Liver (tissue), 8 donors: ENCODE measurements at regions not wholly inside any gene's neighbourhood (a gene's known extent, or its start where the extent isn't known, plus 50 kb on each side); places are given as distances from the start of the nearest gene placed in this dataset.

Experiments used
- DNase-seq: peaks from one replicate; pipeline ENCODE4 v3.0.0-alpha.2; 2017; ENCODE audit warnings: low spot score
- H3K27ac ChIP-seq, 2 donors: one replicate each; pipeline ENCODE4 v1.7.0; 2013; ENCODE audit warnings: inconsistent platforms in 2 of 2, low read length in 2 of 2, control low read depth in 1 of 2, low read depth in 1 of 2, mild to moderate bottlenecking in 1 of 2
- H3K27me3 ChIP-seq, 4 donors: one replicate each; pipeline versions ENCODE4 v1.6.1 to v1.7.0; 2013; ENCODE audit warnings: low read length in 3 of 4, inconsistent platforms in 1 of 4, mild to moderate bottlenecking in 1 of 4, moderate library complexity in 1 of 4; ENCODE audit not compliant: control insufficient read depth in 4 of 4, insufficient read depth in 4 of 4
- H3K36me3 ChIP-seq, 4 donors: one replicate each; pipeline versions ENCODE4 v1.6.1 to v1.7.0; 2013; ENCODE audit warnings: low read length in 3 of 4, mild to moderate bottlenecking in 3 of 4, low read depth in 1 of 4, moderate library complexity in 1 of 4; ENCODE audit not compliant: control insufficient read depth in 4 of 4, insufficient read depth in 3 of 4
- H3K4me1 ChIP-seq, 4 donors: one replicate each; pipeline versions ENCODE4 v1.6.1 to v1.7.0; 2013; ENCODE audit warnings: low read length in 3 of 4, mild to moderate bottlenecking in 3 of 4, moderate library complexity in 1 of 4; ENCODE audit not compliant: control insufficient read depth in 4 of 4, insufficient read depth in 4 of 4
- H3K4me3 ChIP-seq, 3 donors: one replicate each; pipeline versions ENCODE4 v1.6.1 to v1.7.0; 2013; ENCODE audit warnings: low read length in 3 of 3, control low read depth in 1 of 3, low read depth in 1 of 3, mild to moderate bottlenecking in 1 of 3
- H3K9ac ChIP-seq, 2 donors: one replicate each; pipeline ENCODE4 v1.7.0; 2013; ENCODE audit warnings: low read length in 2 of 2, mild to moderate bottlenecking in 2 of 2, moderate library complexity in 2 of 2, control low read depth in 1 of 2, low read depth in 1 of 2
- H3K9me3 ChIP-seq, 4 donors: one replicate each; pipeline versions ENCODE4 v1.6.1 to v1.7.0; 2013; ENCODE audit warnings: low read length in 3 of 4; ENCODE audit not compliant: control insufficient read depth in 4 of 4
- ATF3 ChIP-seq: IDR thresholded peaks from 2 replicates; pipeline ENCODE4 v1.6.1; 2016; ENCODE audit warnings: antibody characterized with exemption
- EGR1 ChIP-seq, 2 donors: IDR thresholded peaks; 2 replicates each; pipeline ENCODE4 v1.6.1; 2016 to 2018; ENCODE audit warnings: antibody characterized with exemption in 2 of 2, low read depth in 2 of 2
- FOXA1 ChIP-seq: IDR thresholded peaks from 2 replicates; pipeline ENCODE4 v1.6.1; 2016; ENCODE audit warnings: antibody characterized with exemption
- FOXA2 ChIP-seq: IDR thresholded peaks from 2 replicates; pipeline ENCODE4 v1.6.1; 2016; ENCODE audit warnings: antibody characterized with exemption
- GABPA ChIP-seq, 2 donors: IDR thresholded peaks in 1 of 2; conservative IDR thresholded peaks in 1 of 2; 2 replicates each; pipeline ENCODE4 v1.6.1; 2016; ENCODE audit warnings: antibody characterized with exemption in 2 of 2, mild to moderate bottlenecking in 1 of 2, moderate library complexity in 1 of 2
- HNF4A ChIP-seq, 2 donors: conservative IDR thresholded peaks; 2 replicates each; pipeline ENCODE4 v1.6.1; 2016; ENCODE audit warnings: antibody characterized with exemption in 2 of 2, mild to moderate bottlenecking in 2 of 2
- HNF4G ChIP-seq: IDR thresholded peaks from 2 replicates; pipeline ENCODE4 v1.6.1; 2016; ENCODE audit warnings: antibody characterized with exemption
- JUND ChIP-seq, 2 donors: IDR thresholded peaks; 2 replicates each; pipeline ENCODE4 v1.6.1; 2016; ENCODE audit warnings: antibody characterized with exemption in 2 of 2
- RAD21 ChIP-seq, 2 donors: IDR thresholded peaks; 2 replicates each; pipeline ENCODE4 v1.6.1; 2016; ENCODE audit warnings: antibody characterized with exemption in 2 of 2, mild to moderate bottlenecking in 2 of 2
- RXRA ChIP-seq, 2 donors: IDR thresholded peaks; 2 replicates each; pipeline ENCODE4 v1.6.1; 2017 to 2018; ENCODE audit warnings: antibody characterized with exemption in 2 of 2, mild to moderate bottlenecking in 1 of 2
- SP1 ChIP-seq: IDR thresholded peaks from 2 replicates; pipeline ENCODE4 v1.6.1; 2018; ENCODE audit warnings: antibody characterized with exemption, mild to moderate bottlenecking
- TAF1 ChIP-seq: conservative IDR thresholded peaks from 2 replicates; pipeline ENCODE4 v1.6.1; 2016; ENCODE audit warnings: antibody characterized with exemption, mild to moderate bottlenecking
- YY1 ChIP-seq: IDR thresholded peaks from 2 replicates; pipeline ENCODE4 v1.6.1; 2016; ENCODE audit warnings: antibody characterized with exemption, mild to moderate bottlenecking
- WGBS: extraction: QIAGEN DNeasy Blood & Tissue Kit; methylation state at CpG from one replicate; pipeline ENCODE4 v1.1.7; 2013; 5-methylcytosine and 5-hydroxymethylcytosine counted together
- TF ChIP-seq, protein P1 (sequence below): IDR thresholded peaks from 2 replicates; pipeline ENCODE4 v1.6.1; 2016; ENCODE audit warnings: antibody characterized with exemption, mild to moderate bottlenecking
- TF ChIP-seq, protein P2 (sequence below): fragments of 150-350 bp; IDR thresholded peaks from 2 replicates; pipeline ENCODE4 v1.5.1; 2017; ENCODE audit warnings: improper control_type of control experiment, low read depth, low read length; ENCODE audit not compliant: missing input control
- donor health status: healthy.
- donor health status: healthy.
- donor health status: healthy.
- donor health status: healthy.
- donor health status: healthy.

DNA sequence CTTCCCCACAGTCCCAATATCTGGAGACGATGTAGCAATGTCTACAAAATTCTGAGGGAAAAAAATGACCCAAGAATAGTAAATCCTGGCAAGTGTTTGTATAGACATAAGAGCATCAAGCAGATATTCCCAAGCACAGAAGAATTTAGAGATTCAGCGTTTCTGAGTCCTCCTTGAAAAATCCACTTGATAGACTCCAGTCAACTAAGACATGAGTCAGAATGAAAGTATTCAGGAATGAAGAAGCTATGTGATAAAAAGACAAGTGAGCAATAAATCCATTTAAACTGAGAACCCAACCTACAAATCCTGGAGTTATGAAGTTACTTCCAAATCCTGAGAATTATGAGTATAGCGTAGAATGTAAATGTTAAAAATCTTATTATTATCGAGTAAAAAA, 86.1 kb upstream of the NPY start:
- TF ChIP-seq ATF3 (no peak), HNF4A (conservative IDR thresholded peaks at IDR 0.05) (no peak), SP1 (no peak), RAD21 (IDR thresholded peaks at IDR 0.05) (no peak), HNF4G (no peak), GABPA (IDR thresholded peaks at IDR 0.05 in 1 of 2, conservative IDR thresholded peaks at IDR 0.05 in 1 of 2) (no peak), FOXA1 (no peak), YY1 (no peak), JUND (IDR thresholded peaks at IDR 0.05) (no peak)
- TF ChIP-seq, protein P1, sequence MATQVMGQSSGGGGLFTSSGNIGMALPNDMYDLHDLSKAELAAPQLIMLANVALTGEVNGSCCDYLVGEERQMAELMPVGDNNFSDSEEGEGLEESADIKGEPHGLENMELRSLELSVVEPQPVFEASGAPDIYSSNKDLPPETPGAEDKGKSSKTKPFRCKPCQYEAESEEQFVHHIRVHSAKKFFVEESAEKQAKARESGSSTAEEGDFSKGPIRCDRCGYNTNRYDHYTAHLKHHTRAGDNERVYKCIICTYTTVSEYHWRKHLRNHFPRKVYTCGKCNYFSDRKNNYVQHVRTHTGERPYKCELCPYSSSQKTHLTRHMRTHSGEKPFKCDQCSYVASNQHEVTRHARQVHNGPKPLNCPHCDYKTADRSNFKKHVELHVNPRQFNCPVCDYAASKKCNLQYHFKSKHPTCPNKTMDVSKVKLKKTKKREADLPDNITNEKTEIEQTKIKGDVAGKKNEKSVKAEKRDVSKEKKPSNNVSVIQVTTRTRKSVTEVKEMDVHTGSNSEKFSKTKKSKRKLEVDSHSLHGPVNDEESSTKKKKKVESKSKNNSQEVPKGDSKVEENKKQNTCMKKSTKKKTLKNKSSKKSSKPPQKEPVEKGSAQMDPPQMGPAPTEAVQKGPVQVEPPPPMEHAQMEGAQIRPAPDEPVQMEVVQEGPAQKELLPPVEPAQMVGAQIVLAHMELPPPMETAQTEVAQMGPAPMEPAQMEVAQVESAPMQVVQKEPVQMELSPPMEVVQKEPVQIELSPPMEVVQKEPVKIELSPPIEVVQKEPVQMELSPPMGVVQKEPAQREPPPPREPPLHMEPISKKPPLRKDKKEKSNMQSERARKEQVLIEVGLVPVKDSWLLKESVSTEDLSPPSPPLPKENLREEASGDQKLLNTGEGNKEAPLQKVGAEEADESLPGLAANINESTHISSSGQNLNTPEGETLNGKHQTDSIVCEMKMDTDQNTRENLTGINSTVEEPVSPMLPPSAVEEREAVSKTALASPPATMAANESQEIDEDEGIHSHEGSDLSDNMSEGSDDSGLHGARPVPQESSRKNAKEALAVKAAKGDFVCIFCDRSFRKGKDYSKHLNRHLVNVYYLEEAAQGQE = no peak
- Histone ChIP-seq H3K27me3 (no peaks in the 10 kb centered on the region), H3K9ac (no peak overlapping the region), H3K36me3 (no peaks in the 10 kb centered on the region), H3K27ac (no peak overlapping the region), H3K4me1 (no peaks in the 10 kb centered on the region), H3K4me3 (no peak overlapping the region), H3K9me3 (no peaks in the 10 kb centered on the region)
- no peak for DNase-seq
- 72% methylated on average over 4 of the region's 4 CpGs for WGBS

- DNase-seq = no peak
- no peaks in the 10 kb centered on the region for H3K27me3 ChIP-seq
- H3K4me3 ChIP-seq = no peak overlapping the region
- H3K9ac ChIP-seq = no peak overlapping the region
- TF ChIP-seq EGR1 (IDR thresholded peaks at IDR 0.05; ENCODE audit: low read depth in 2 of 2) = no peak
- no peak for TF ChIP-seq ATF3
- TF ChIP-seq TAF1 = no peak
- no peak for TF ChIP-seq FOXA2
- no peaks in the 10 kb centered on the region for H3K36me3 ChIP-seq
- WGBS = 95% methylated on average over 1 of the region's 1 CpG
- H3K27ac ChIP-seq = no peak overlapping the region
- no peaks in the 10 kb centered on the region for H3K4me1 ChIP-seq
- no peaks in the 10 kb centered on the region for H3K9me3 ChIP-seq
These were observed 84.0 kb upstream of the NPY start for GRCh38 chr7:24199978-24200377.

DNA sequence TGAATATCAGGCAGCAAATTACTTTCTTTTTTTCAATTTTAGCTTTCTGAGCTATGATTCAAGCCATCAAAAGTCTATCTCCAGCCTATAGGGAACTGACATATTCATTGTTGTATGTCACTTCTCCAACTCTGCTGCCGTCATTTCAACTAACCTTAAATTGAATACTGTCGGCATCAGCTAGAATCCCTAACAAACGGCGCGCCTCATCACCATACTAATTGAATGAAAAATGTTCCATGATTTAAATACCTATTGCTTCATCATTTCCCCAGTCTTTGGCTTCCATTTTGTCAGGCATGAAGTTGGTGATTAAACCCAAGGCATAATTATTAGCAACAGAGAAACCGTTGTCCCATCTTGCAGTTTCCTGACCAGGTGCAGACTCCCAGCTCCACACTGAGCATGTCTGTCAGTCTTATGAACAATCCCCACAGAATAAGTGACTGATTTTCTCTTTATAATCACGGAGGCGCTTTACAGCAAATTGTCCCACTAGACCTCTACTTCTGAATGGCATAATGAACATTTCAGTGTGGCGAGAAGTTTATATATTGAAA, 83.5 kb upstream of the NPY start:
- no peak overlapping the region for H3K4me3 ChIP-seq
- H3K27me3 ChIP-seq = no peaks in the 10 kb centered on the region
- no peaks in the 10 kb centered on the region for H3K36me3 ChIP-seq
- H3K4me1 ChIP-seq = no peaks in the 10 kb centered on the region
- H3K9ac ChIP-seq = no peak overlapping the region
- no peak overlapping the region for H3K27ac ChIP-seq
- DNase-seq = no peak
- WGBS = 90% methylated on average over 9 of the region's 9 CpGs
- no peaks in the 10 kb centered on the region for H3K9me3 ChIP-seq
- TF ChIP-seq GABPA (IDR thresholded peaks at IDR 0.05 in 1 of 2, conservative IDR thresholded peaks at IDR 0.05 in 1 of 2) = no peak
- TF ChIP-seq HNF4G = no peak
- TF ChIP-seq TAF1 = no peak
- no peak for TF ChIP-seq RAD21 (IDR thresholded peaks at IDR 0.05)
- TF ChIP-seq SP1 = no peak
- TF ChIP-seq YY1 = no peak
- TF ChIP-seq ATF3 = no peak
- TF ChIP-seq, protein P2, sequence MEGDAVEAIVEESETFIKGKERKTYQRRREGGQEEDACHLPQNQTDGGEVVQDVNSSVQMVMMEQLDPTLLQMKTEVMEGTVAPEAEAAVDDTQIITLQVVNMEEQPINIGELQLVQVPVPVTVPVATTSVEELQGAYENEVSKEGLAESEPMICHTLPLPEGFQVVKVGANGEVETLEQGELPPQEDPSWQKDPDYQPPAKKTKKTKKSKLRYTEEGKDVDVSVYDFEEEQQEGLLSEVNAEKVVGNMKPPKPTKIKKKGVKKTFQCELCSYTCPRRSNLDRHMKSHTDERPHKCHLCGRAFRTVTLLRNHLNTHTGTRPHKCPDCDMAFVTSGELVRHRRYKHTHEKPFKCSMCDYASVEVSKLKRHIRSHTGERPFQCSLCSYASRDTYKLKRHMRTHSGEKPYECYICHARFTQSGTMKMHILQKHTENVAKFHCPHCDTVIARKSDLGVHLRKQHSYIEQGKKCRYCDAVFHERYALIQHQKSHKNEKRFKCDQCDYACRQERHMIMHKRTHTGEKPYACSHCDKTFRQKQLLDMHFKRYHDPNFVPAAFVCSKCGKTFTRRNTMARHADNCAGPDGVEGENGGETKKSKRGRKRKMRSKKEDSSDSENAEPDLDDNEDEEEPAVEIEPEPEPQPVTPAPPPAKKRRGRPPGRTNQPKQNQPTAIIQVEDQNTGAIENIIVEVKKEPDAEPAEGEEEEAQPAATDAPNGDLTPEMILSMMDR = no peak
- TF ChIP-seq RXRA (IDR thresholded peaks at IDR 0.05) = no peak
- TF ChIP-seq, protein P1 = no peak
